GM19043 (cell line): ENCODE measurements at regions not wholly inside any gene's neighbourhood (a gene's known extent, or its start where the extent isn't known, plus 50 kb on each side); places are given as distances from the start of the nearest gene placed in this dataset.
"Not testable (repeated sequence)": the region's sequence is repeated elsewhere in the genome, so short reads cannot be mapped to it uniquely, and the experiment has no call there.

ENCODE experiments used
- ATAC-seq: cut with Tn5 transposase; IDR thresholded peaks from one replicate; pipeline ENCODE4 v1.9.1; 2021; ENCODE audit warnings: low read depth; ENCODE audit not compliant: unreplicated experiment

GRCh38 chr7:24127930-24128329 lies 156.1 kb upstream of the NPY start:
- no peak for ATAC-seq

- ATAC-seq = no peak
These were observed 154.4 kb upstream of the NPY start for GRCh38 chr7:24129597-24129996.

GRCh38 chr7:24130631-24131030 lies 153.4 kb upstream of the NPY start:
- ATAC-seq = no peak

- no peak for ATAC-seq
These were observed 150.3 kb upstream of the NPY start for GRCh38 chr7:24133691-24134090.

- no peak for ATAC-seq
These were observed 149.5 kb upstream of the NPY start for GRCh38 chr7:24134535-24134934.

- peak; percentile 62 for ATAC-seq
These were observed 148.8 kb upstream of the NPY start for GRCh38 chr7:24135003-24135817.

- ATAC-seq = no peak
These were observed 146.7 kb upstream of the NPY start for GRCh38 chr7:24137338-24137737.

GRCh38 chr7:24138343-24138742 lies 145.6 kb upstream of the NPY start:
- no peak for ATAC-seq

GRCh38 chr7:24140001-24140400 lies 144.0 kb upstream of the NPY start:
- no peak for ATAC-seq

GRCh38 chr7:24141874-24142509 lies 142.0 kb upstream of the NPY start:
- ATAC-seq = no peak

- no peak for ATAC-seq
These were observed 140.4 kb upstream of the NPY start for GRCh38 chr7:24143547-24143946.

- ATAC-seq = no peak
These were observed 132.0 kb upstream of the NPY start for GRCh38 chr7:24151944-24152343.

GRCh38 chr7:24152356-24152755 lies 131.6 kb upstream of the NPY start:
- no peak for ATAC-seq

GRCh38 chr7:24152877-24153472 lies 131.0 kb upstream of the NPY start:
- no peak for ATAC-seq

GRCh38 chr7:24157666-24158065 lies 126.3 kb upstream of the NPY start:
- ATAC-seq = no peak

- no peak for ATAC-seq
These were observed 125.0 kb upstream of the NPY start for GRCh38 chr7:24158975-24159374.

GRCh38 chr7:24164401-24164800 lies 119.6 kb upstream of the NPY start:
- no peak for ATAC-seq

- ATAC-seq = no peak
These were observed 114.8 kb upstream of the NPY start for GRCh38 chr7:24169077-24169624.

GRCh38 chr7:24171951-24172350 lies 112.0 kb upstream of the NPY start:
- not testable (repeated sequence) for ATAC-seq

- ATAC-seq = no peak
These were observed 111.1 kb upstream of the NPY start for GRCh38 chr7:24172856-24173255.

GRCh38 chr7:24175603-24176002 lies 108.4 kb upstream of the NPY start:
- no peak for ATAC-seq
